Lower leg skin (tissue), 3 donors: ENCODE measurements at regions not wholly inside any gene's neighbourhood (a gene's known extent, or its start where the extent isn't known, plus 50 kb on each side); places are given as distances from the start of the nearest gene placed in this dataset.

Experiments used
- POLR2A ChIP-seq, 2 donors: fragments of 450-650 bp; IDR thresholded peaks; one replicate each; pipeline ENCODE4 v1.6.1; 2016 to 2017; ENCODE audit warnings: antibody characterized with exemption in 2 of 2, mild to moderate bottlenecking in 1 of 2, moderate library complexity in 1 of 2
- TF ChIP-seq, protein P1 (sequence below), 3 donors: fragments of 450-650 bp; IDR thresholded peaks; one replicate each; pipeline ENCODE4 v1.5.1; 2016; ENCODE audit warnings: antibody characterized with exemption in 3 of 3, mild to moderate bottlenecking in 3 of 3, moderate library complexity in 2 of 3

DNA sequence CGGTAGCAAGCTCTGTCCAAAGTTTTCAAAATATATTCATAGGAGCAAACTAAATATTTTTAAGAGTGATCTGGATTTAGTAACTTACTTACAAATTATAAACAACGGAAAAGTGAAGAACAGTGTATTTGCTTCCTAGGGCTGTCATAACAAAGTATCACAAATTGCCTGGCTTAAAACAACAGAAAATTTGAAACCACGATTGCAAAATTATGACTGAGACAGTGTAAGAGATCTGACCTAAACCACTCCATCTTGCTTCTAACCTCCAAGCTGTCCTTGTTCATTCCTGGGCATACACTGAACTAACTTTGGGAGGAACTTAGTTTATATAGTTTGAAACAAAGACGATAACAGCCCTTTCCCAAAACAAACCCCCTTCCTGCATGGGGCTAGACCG, 202.0 kb upstream of the CDH6 start:
- TF ChIP-seq, protein P1, sequence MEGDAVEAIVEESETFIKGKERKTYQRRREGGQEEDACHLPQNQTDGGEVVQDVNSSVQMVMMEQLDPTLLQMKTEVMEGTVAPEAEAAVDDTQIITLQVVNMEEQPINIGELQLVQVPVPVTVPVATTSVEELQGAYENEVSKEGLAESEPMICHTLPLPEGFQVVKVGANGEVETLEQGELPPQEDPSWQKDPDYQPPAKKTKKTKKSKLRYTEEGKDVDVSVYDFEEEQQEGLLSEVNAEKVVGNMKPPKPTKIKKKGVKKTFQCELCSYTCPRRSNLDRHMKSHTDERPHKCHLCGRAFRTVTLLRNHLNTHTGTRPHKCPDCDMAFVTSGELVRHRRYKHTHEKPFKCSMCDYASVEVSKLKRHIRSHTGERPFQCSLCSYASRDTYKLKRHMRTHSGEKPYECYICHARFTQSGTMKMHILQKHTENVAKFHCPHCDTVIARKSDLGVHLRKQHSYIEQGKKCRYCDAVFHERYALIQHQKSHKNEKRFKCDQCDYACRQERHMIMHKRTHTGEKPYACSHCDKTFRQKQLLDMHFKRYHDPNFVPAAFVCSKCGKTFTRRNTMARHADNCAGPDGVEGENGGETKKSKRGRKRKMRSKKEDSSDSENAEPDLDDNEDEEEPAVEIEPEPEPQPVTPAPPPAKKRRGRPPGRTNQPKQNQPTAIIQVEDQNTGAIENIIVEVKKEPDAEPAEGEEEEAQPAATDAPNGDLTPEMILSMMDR (IDR thresholded peaks at IDR 0.05), result no peak
- no peak for TF ChIP-seq POLR2A (IDR thresholded peaks at IDR 0.05)
